Neuronal stem cell (in vitro differentiated cells): ENCODE measurements at regions not wholly inside any gene's neighbourhood (a gene's known extent, or its start where the extent isn't known, plus 50 kb on each side); places are given as distances from the start of the nearest gene placed in this dataset.

ENCODE experiments used
- DNase-seq: peaks from one replicate; pipeline ENCODE4 v3.0.0-alpha.2; 2013; ENCODE audit warnings: low spot score
- H2AFZ ChIP-seq: one replicate; pipeline ENCODE4 v1.6.1; 2013; ENCODE audit warnings: mild to moderate bottlenecking, low read length, inconsistent platforms
- H2AK5ac ChIP-seq: 2 replicates; pipeline ENCODE4 v1.6.1; 2013; ENCODE audit warnings: low read depth, mild to moderate bottlenecking, inconsistent platforms, low read length, moderate library complexity, mixed read lengths
- H2BK120ac ChIP-seq: 2 replicates; pipeline ENCODE4 v1.6.1; 2013; ENCODE audit warnings: low read depth, mild to moderate bottlenecking, inconsistent platforms, low read length, moderate library complexity, mixed read lengths
- H2BK12ac ChIP-seq: one replicate; pipeline ENCODE4 v1.6.1; 2013; ENCODE audit warnings: low read length, inconsistent platforms
- H2BK15ac ChIP-seq: 2 replicates; pipeline ENCODE4 v1.6.1; 2013; ENCODE audit warnings: mild to moderate bottlenecking, low read length, inconsistent platforms, mixed read lengths
- H2BK5ac ChIP-seq: one replicate; pipeline ENCODE4 v1.6.1; 2013; ENCODE audit warnings: inconsistent platforms, mild to moderate bottlenecking, low read length, moderate library complexity
- H3K14ac ChIP-seq: one replicate; pipeline ENCODE4 v1.6.1; 2013; ENCODE audit warnings: low read length, inconsistent platforms
- H3K18ac ChIP-seq: 2 replicates; pipeline ENCODE4 v1.6.1; 2013; ENCODE audit warnings: low read length, inconsistent platforms
- H3K23ac ChIP-seq: 2 replicates; pipeline ENCODE4 v1.6.1; 2013; ENCODE audit warnings: low read depth, mild to moderate bottlenecking, mixed read lengths, low read length, inconsistent platforms; ENCODE audit not compliant: poor library complexity
- H3K27ac ChIP-seq: replicated peaks from 3 replicates; pipeline ENCODE4 v1.5.1; 2013; ENCODE audit warnings: low read length, inconsistent platforms
- H3K27me3 ChIP-seq, 3 experiments: 2 replicates each; pipeline ENCODE4 v1.6.1; 2013; ENCODE audit warnings: low read length in 3 of 3, mild to moderate bottlenecking in 2 of 3, inconsistent platforms in 1 of 3, low read depth in 1 of 3, mixed read lengths in 1 of 3, moderate library complexity in 1 of 3; ENCODE audit not compliant: control insufficient read depth in 3 of 3, insufficient read depth in 3 of 3
- H3K36me3 ChIP-seq, 2 donors: replicated peaks in 1 of 2; 2 replicates each; pipeline ENCODE4 v1.6.1; 2013; ENCODE audit warnings: low read length in 2 of 2; ENCODE audit not compliant: control insufficient read depth in 2 of 2, insufficient read depth in 2 of 2
- H3K4ac ChIP-seq: 2 replicates; pipeline ENCODE4 v1.6.1; 2013; ENCODE audit warnings: inconsistent platforms, mild to moderate bottlenecking, low read length, moderate library complexity
- H3K4me1 ChIP-seq, 2 donors: 1 replicate in 1 of 2; 2 replicates in 1 of 2; pipeline ENCODE4 v1.6.1; 2013; ENCODE audit warnings: low read length in 2 of 2, low read depth in 1 of 2; ENCODE audit not compliant: control insufficient read depth in 2 of 2, insufficient read depth in 1 of 2
- H3K4me2 ChIP-seq: one replicate; pipeline ENCODE4 v1.6.1; 2013; ENCODE audit warnings: mild to moderate bottlenecking, low read length, inconsistent platforms; ENCODE audit not compliant: insufficient read depth, poor library complexity, severe bottlenecking
- H3K4me3 ChIP-seq, 2 donors: 2 replicates each; pipeline ENCODE4 v1.5.1; 2013; ENCODE audit warnings: low read length in 2 of 2, mild to moderate bottlenecking in 2 of 2, inconsistent platforms in 1 of 2, moderate library complexity in 1 of 2
- H3K79me1 ChIP-seq: one replicate; pipeline ENCODE4 v1.6.1; 2013; ENCODE audit warnings: low read depth, mild to moderate bottlenecking, inconsistent platforms, low read length, moderate library complexity
- H3K9ac ChIP-seq: one replicate; pipeline ENCODE4 v1.6.1; 2013; ENCODE audit warnings: mild to moderate bottlenecking, low read depth, low read length, inconsistent platforms; ENCODE audit not compliant: poor library complexity
- H3K9me3 ChIP-seq, 2 donors: replicated peaks in 1 of 2; 2 replicates each; pipeline versions ENCODE3 to v1.6.1; 2013; ENCODE audit warnings: low read length in 2 of 2, mild to moderate bottlenecking in 2 of 2, inconsistent platforms in 1 of 2, low read depth in 1 of 2, mixed read lengths in 1 of 2, moderate library complexity in 1 of 2; ENCODE audit not compliant: control insufficient read depth in 2 of 2, insufficient read depth in 1 of 2
- H4K8ac ChIP-seq: one replicate; pipeline ENCODE4 v1.6.1; 2013; ENCODE audit warnings: low read depth, mild to moderate bottlenecking, inconsistent platforms, low read length, moderate library complexity
- H4K91ac ChIP-seq: one replicate; pipeline ENCODE4 v1.6.1; 2013; ENCODE audit warnings: low read length, low read depth, mild to moderate bottlenecking, inconsistent platforms; ENCODE audit not compliant: poor library complexity
- WGBS, 2 donors: extraction: QIAGEN DNeasy Blood & Tissue Kit; methylation state at CpG; one replicate each; pipeline ENCODE4 v1.1.7; 2013; ENCODE audit warnings: missing lambda C conversion rate in 2 of 2, mixed read lengths in 1 of 2; ENCODE audit not compliant: insufficient read length in 2 of 2, insufficient replicate concordance in 1 of 2; ENCODE audit errors: extremely low coverage in 2 of 2; 5-methylcytosine and 5-hydroxymethylcytosine counted together

- H3K23ac ChIP-seq: no peak overlapping the region
- no peak overlapping the region for H2BK15ac ChIP-seq
- H3K4ac ChIP-seq: no peak overlapping the region
- H3K27me3 ChIP-seq: no peaks in the 10 kb centered on the region
- no CpG with 5 or more reads among the region's 3 CpGs for WGBS, 2 donors
- H2BK120ac ChIP-seq: no peak overlapping the region
- no peaks in the 10 kb centered on the region for H3K79me1 ChIP-seq
- no peak overlapping the region for H2BK12ac ChIP-seq
- no peak overlapping the region for H3K27ac ChIP-seq
- H4K91ac ChIP-seq: no peak overlapping the region
- no peak overlapping the region for H2AFZ ChIP-seq
- H3K4me1 ChIP-seq: no peaks in the 10 kb centered on the region
- no peak for DNase-seq
- H3K18ac ChIP-seq: no peak overlapping the region
- no peaks in the 10 kb centered on the region for H3K36me3 ChIP-seq
- H4K8ac ChIP-seq: no peak overlapping the region
- H3K14ac ChIP-seq: no peak overlapping the region
- no peak overlapping the region for H3K4me3 ChIP-seq
- H2AK5ac ChIP-seq: no peak overlapping the region
- peaks cover 0 to 16% of the 10 kb centered on the region in 2 donors for H3K9me3 ChIP-seq
- no peak overlapping the region for H3K4me2 ChIP-seq
- no peak overlapping the region for H2BK5ac ChIP-seq
- H3K9ac ChIP-seq: no peak overlapping the region
Observed at GRCh38 chr13:73880365-73880764, 253.8 kb downstream of the KLF12 start.

- H2BK5ac ChIP-seq: no peak overlapping the region
- H3K23ac ChIP-seq: no peak overlapping the region
- DNase-seq: no peak
- H2BK12ac ChIP-seq: no peak overlapping the region
- no peaks in the 10 kb centered on the region for H3K36me3 ChIP-seq
- peaks cover 0 to 16% of the 10 kb centered on the region in 2 donors for H3K9me3 ChIP-seq
- H4K8ac ChIP-seq: no peak overlapping the region
- no peaks in the 10 kb centered on the region for H3K79me1 ChIP-seq
- H2AFZ ChIP-seq: no peak overlapping the region
- no peak overlapping the region for H3K4ac ChIP-seq
- H3K27ac ChIP-seq: no peak overlapping the region
- no peak overlapping the region for H3K4me2 ChIP-seq
- H3K9ac ChIP-seq: no peak overlapping the region
- WGBS, 2 donors: no CpG with 5 or more reads among the region's 4 CpGs
- H2AK5ac ChIP-seq: no peak overlapping the region
- no peak overlapping the region for H3K4me3 ChIP-seq
- H3K14ac ChIP-seq: no peak overlapping the region
- H2BK15ac ChIP-seq: no peak overlapping the region
- no peak overlapping the region for H3K18ac ChIP-seq
- H3K27me3 ChIP-seq: no peaks in the 10 kb centered on the region
- no peak overlapping the region for H2BK120ac ChIP-seq
- H3K4me1 ChIP-seq: no peaks in the 10 kb centered on the region
- H4K91ac ChIP-seq: no peak overlapping the region
Observed at GRCh38 chr13:73879346-73880015, 254.7 kb downstream of the KLF12 start.

- H3K4me1 ChIP-seq: no peaks in the 10 kb centered on the region
Observed at GRCh38 chr13:73877399-73877798, 256.8 kb downstream of the KLF12 start.

GRCh38 chr13:73876323-73876722 is 257.9 kb downstream of the KLF12 start:
- Histone ChIP-seq H2BK15ac (no peak overlapping the region), H2BK12ac (no peak overlapping the region), H3K4me1 (no peaks in the 10 kb centered on the region), H2AFZ (no peak overlapping the region), H3K4ac (no peak overlapping the region), H2BK5ac (no peak overlapping the region), H2BK120ac (no peak overlapping the region), H3K79me1 (no peaks in the 10 kb centered on the region), H3K36me3 (no peaks in the 10 kb centered on the region), H4K8ac (no peak overlapping the region), H3K23ac (no peak overlapping the region), H3K9me3 (peaks cover 0 to 16% of the 10 kb centered on the region in 2 donors), H3K14ac (no peak overlapping the region), H3K9ac (no peak overlapping the region), H3K4me3 (no peak overlapping the region), H3K4me2 (no peak overlapping the region), H3K27ac (no peak overlapping the region), H4K91ac (no peak overlapping the region), H3K27me3 (no peaks in the 10 kb centered on the region), H2AK5ac (no peak overlapping the region), H3K18ac (no peak overlapping the region)
- DNase-seq: no peak
- no CpG with 5 or more reads among the region's 1 CpG for WGBS, 2 donors

More at GRCh38 chr13:73877399-73877798, 256.8 kb downstream of the KLF12 start:
- no peak overlapping the region for H2BK5ac ChIP-seq
- peaks cover 0 to 16% of the 10 kb centered on the region in 2 donors for H3K9me3 ChIP-seq
- no peak overlapping the region for H4K8ac ChIP-seq
- no peak overlapping the region for H3K9ac ChIP-seq
- H3K18ac ChIP-seq: no peak overlapping the region
- H2BK12ac ChIP-seq: no peak overlapping the region
- H3K27ac ChIP-seq: no peak overlapping the region
- DNase-seq: no peak
- H3K36me3 ChIP-seq: no peaks in the 10 kb centered on the region
- no peak overlapping the region for H4K91ac ChIP-seq
- H3K4ac ChIP-seq: no peak overlapping the region
- H3K23ac ChIP-seq: no peak overlapping the region
- no peaks in the 10 kb centered on the region for H3K79me1 ChIP-seq
- H2BK120ac ChIP-seq: no peak overlapping the region
- H2BK15ac ChIP-seq: no peak overlapping the region
- no peak overlapping the region for H2AK5ac ChIP-seq
- no peak overlapping the region for H3K4me3 ChIP-seq
- no peaks in the 10 kb centered on the region for H3K27me3 ChIP-seq
- H3K14ac ChIP-seq: no peak overlapping the region
- no peak overlapping the region for H3K4me2 ChIP-seq
- H2AFZ ChIP-seq: no peak overlapping the region
